Stimulated activated CD4-positive, alpha-beta T cell treated with anti-CD3 and anti-CD28 coated beads, Interleukin-4, amount 100 ng/mL, for 1 hour (primary cell): ENCODE measurements at regions not wholly inside any gene's neighbourhood (a gene's known extent, or its start where the extent isn't known, plus 50 kb on each side); places are given as distances from the start of the nearest gene placed in this dataset.

ENCODE experiments used
- DNase-seq: peaks from one replicate; pipeline ENCODE4 v3.0.0-alpha.2; 2020

DNA sequence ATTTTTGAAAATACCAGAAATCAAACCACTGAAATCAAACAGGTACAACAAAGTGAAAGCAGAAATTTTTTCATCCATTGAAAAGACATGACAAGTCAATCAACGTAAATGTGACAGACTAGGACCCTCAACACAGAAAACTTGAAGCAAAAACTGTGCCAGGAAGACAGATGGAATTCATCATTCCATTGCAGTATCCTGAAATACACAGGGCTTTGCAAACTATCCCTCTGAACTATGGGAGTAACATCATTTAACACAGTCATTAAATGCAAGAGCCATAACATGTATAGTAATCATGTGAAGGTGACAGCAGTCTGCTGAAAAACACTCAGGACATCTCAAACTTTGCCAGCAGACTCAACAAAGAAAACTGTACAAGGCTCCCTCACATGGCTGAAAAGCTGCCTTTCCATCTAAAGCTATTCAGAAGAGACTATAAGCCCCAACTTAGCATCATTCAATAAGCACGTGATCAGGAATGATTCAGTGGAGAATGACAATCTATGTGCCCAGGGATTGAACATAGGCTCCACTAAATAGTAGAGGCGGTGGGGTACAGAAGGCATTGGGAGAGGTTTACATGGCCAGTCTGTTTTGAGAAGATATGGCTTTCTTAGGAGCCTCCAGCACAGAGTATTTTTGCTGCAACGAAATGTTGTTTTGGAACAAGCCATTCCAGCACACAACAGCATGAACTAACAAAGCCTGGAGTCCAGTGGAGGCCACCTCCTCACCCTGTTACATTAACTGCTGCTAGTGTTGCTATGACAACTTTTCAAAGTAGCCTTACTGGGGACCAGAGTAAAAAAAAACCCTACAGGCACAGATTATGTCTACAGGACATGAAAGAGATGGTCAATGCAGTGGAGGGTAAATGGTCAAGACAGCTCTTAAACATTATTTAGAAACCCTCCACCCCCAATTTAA, 274.5 kb upstream of the NOCT start:
- DNase-seq = no peak

DNA sequence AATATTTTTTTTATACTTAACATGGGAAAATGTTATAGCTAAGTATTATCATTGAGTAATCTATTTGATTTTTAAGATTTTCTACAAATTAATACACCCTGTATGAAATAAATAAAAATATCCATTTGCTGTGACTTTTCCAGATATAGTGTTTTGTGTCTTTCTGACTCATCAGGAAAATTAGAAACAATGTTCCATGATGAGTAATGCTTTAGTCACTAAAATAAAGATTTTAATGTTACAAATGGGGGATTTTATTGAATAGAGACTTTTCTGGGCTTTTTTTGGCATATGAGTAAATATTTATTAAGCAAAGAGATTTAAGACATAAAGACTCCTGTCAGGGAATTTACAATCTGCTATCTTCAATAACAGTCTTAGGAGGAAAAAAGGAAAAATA, 279.2 kb upstream of the NOCT start:
- DNase-seq = no peak

DNA sequence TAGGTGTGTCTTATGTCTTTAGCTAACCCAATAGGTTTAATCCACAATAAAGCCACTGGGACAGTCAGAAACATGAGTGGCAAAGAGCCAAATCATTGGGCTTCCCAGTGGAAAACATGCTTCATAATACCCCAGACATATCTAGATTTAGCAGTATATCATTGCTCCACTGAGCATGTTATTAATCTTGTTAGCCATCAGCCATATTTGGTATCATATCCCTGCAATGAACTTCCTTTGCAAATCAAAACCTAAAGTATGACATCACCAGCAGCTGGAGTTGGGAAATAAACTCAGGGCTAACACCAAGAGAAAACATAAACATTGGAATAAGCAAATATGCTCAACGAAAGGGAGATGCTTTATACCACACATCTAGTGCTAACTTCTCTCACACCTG, 280.8 kb upstream of the NOCT start:
- DNase-seq = no peak

DNA sequence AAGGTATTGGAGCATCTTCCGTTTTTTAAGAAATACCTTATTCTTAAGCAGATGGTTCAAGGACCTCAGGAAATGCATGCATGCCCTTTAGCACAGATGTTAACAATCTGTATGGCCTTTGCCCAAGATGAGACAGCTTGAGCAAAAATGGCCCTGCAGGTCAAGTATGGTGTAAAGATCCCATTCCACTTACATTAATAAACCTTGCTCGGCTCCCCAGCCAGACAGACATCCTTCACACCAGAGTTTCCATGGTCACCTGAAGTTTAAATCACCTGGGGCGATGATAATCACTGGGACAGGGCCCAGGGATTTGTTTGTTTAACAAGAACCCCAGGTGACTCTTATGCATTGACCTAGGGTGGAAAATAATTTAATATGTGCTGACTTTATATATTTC, 287.0 kb upstream of the NOCT start:
- DNase-seq = no peak

DNA sequence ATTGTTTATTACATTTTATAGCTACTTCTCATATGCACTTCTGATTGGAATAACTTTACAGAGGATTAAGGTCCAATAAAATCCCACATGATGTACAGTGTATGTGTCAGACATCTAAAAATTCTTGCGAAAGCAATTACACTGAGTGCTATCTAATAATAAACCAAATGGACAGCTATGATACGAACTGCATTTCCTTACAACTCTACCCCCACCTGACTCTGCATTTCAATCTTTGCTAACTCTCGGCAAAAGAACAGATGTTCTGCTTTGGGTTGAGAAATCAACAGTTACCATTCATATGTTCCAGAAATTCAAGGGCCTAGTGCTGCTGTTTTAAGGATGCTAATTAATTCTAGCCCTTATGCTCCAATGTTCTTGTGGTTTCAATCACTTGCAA, 287.9 kb upstream of the NOCT start:
- no peak for DNase-seq

DNA sequence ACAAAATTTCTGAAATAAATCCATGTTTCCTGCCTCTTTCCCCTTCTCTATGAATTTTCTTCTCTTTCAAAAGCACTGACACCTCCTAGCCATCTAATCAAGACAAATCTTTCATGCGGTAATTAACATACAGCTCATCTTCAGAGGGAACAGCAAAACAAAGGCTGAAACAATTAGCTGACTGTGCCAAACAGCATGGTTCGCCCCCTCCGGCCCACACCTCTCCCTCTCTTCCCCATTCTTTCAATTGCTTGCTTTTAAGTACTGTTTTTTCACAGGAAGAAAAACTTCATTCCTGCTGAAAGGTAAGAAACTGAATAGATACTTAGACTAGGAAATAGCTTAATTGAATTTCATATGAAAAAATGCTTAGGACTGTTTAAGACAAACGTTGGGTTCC, 291.1 kb upstream of the NOCT start:
- DNase-seq = no peak

DNA sequence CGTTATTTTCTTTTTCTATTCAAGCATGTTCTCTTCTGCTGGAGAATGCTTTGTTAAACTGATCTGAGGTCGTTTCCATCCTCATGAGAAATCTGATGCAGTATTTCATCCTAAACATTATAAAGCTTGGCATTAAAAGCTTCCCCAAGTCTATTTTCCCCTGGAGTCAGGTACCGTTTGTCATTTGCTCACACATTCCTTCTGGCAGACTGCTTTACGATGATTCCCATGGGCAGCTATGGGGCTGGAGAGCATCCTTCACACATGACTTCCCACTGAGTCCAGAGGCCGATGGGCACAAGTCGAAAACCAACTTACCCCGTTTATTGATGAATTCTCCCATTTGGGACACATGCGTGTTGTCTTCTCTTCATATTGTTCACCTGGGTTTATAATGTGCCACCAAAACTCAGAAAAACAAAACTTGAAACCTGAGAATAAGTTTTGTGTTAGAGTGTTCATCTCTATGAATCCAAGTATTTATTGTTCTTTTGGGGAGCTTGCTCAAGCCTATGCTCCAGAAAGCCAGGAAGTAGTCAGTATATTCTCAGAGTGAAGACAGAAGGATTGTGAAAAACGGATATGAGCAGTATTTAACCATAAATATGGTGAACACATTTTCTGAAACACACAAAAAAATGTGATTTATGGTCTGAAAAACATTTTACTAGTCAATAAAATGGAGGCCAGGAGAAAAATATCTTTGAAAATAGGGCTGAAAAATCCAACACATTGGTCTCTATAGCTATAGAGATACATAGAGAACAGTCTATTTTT, 298.8 kb upstream of the NOCT start:
- no peak for DNase-seq

DNA sequence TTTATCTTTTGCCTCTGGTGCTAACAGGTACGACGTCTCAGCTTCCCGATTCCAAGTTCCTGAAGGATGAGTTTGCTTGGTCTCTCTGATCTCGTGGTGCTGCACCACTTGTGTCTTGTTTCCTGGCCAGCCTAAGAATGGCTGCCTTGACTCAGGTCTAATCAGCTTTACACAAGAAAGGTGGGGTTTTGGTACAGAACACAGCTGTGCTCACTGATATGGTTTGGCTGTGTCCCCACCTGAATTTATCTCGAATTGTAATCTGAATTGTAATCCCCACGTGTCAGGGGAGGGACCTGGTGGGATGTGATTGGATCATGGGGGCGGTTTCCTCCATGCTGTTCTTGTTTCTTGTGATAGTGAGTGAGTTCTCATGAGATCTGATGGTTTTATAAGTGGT, 305.3 kb upstream of the NOCT start:
- DNase-seq = no peak

DNA sequence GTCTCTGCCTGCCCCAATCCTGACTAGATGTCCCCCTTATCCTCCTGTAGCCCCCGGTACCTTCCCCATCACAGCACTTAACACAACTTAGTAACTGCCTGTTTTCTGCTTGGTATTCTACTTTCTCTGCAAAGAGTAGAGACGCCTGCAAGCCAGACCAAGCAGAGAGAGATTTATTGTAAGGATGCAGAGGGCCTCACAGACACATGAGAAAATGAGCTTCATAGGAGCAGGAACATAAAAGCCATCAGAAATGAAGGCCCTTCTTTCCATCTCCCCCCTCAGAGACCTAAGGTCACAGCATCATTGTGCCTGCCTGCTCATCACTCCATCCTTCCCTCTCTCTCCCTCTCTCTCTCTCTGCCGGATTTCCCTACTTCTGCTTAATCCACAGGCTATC, 305.7 kb upstream of the NOCT start:
- DNase-seq = no peak

DNA sequence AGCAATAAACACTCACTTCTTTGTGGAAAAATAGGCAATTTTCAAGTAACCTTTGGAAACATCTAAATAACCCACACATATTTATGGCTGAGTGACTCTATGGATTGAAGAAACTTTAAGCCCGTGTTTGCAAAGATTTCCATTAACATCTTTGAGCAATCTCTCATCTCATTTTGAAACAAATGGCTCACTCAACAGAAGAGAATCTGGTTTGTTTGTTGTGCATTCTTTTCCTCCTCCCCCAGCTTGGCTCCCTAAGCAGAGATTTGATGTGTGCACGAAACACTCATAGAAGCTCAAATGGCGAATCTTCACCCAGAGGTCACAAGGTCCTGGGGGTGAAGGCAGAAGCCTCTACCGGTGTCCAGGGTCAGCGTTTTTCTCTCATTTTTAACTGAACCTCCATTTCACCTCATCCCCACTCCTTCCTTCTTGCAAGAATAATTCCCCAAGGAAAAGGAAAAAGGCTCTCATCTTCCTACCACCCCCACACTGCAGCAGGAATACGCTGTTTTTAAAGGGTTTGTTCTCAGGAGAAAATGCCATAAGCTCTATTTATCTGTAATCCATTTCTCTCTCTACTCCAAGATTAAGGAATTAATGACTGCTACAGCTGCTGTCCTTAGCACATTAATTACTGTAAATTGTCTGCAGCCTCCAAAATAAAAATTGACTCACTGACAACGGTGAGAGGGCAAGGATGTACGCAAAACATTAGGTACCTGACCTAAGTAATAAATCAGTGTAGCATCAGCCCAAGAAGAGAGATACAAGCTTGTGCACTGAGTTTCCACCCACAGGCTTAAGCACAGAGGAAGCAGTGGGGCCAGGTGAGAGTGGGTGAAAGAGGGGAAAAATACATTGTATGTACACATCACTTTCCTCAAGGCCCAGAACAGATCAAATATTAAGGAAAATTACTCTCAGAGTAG, 307.6 kb upstream of the NOCT start:
- DNase-seq = no peak

DNA sequence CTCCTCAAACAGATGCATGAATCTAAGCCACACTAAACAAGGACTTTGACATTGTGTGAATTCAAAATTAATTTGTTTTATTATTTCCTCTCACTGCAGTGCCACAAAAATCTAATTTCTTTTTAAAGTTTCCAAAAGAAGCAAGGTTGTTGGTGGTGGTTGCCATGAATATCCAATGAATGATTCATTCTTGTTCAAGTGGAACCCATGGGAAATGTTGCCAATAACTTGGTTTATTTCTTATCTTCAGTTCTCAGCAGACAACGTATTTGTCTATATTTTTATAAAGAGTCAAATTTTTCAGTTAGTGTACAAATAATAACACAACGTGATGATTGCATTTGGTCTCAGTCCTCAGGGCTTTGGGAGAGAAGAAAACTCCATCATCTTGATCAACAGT, 309.4 kb upstream of the NOCT start:
- no peak for DNase-seq

DNA sequence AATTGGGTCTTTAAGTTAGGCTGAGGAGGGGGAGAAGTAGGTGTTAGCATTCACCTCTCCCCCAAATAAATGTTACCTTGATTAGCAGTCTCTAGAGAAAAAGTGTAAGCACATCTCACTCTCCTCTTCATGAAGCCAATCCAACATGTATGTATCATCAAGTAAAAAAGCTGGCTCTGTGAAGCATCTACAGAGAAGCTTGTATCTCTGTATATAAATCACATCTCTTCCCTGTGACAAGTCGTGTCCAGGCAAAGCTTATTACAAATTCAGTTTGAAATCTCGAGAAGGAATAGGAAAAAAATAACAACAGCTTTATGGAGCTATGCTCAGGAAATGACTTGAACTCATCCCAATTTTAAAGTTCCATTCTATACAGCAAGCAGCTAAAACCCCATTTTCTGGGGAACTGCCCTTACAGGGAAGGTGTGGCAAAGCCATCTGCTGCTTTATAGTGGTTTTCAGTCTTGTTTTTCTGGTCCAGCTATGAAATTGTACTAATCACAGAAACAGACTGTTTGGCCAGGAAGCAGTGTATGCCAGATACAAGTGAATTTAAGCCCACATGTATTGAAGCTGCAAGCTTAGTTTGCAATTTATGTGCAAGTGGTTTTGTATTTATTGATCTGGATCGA, 313.3 kb upstream of the NOCT start:
- DNase-seq = no peak

DNA sequence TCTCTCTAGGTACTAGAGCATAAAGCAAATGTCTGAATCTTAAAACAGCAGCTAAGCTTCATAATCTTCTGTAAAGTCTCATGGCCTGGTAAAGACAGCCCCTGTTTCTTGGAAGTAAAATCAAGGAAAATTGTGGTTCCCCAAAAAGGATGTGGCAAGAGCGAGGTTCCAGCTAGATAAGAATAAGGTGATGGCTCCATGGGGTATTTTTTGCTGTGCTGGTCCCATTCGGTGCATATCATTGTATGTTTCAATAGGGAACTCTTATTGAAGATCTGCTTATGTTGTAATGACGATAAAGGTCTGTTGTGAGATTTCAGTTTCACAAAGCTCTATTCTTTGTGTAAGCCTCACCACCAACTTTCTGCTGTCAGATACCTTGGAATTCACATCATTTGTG, 316.9 kb upstream of the NOCT start:
- no peak for DNase-seq

DNA sequence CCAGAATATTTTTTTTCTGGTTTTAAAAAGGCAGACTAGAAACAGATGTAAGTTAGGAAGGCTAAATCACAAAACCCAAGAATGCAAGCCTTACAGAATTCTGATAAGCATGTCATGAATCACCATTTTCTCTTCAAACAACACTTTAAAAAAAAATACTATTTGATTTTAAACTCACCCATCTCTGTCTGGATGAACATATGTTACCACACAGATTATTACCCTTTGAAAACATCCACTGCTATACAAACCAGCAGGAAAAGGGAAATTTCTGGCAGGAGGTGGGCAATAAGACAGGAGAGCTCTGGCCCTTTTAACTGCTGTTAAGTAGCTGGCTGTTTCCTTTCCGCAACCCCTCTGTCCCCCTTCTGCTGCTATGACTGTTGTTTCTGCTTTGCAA, 317.7 kb upstream of the NOCT start:
- DNase-seq = no peak

DNA sequence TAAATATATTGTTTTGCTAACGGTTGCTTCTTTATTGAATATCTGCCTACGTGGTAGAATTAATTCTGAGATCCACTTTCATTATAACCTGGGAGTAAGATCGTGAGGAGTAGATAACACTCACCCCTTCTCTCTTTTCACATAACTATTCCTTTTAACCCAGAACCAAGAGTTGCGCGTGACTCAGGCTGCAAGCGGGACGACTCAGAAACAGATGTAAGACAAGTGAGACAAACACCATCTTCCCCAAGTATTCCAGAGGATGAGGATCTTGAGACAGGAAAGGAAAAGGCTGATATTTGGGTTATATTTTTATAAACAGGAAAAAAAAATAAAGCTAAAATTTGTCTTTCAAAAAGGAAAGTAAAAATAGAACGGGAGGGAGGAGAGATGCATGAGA, 318.8 kb upstream of the NOCT start:
- DNase-seq = no peak

DNA sequence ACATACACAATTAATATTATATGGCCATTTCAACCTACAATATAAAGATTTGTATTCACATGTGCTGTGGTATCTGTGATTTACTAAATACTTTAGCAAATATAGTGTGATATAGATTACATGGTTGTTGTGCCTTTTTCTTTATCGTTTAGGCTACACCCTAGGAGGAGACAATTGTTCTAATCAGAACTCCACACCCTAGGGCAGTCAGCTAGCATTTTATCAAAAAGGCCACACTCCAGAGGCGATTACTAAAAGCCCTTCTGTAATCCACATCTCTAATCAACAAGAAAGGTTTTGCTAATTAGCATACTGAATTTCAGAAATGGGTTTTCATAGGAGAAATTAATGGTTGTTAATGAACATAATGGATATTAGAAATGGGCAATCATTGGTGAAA, 319.5 kb upstream of the NOCT start:
- no peak for DNase-seq

DNA sequence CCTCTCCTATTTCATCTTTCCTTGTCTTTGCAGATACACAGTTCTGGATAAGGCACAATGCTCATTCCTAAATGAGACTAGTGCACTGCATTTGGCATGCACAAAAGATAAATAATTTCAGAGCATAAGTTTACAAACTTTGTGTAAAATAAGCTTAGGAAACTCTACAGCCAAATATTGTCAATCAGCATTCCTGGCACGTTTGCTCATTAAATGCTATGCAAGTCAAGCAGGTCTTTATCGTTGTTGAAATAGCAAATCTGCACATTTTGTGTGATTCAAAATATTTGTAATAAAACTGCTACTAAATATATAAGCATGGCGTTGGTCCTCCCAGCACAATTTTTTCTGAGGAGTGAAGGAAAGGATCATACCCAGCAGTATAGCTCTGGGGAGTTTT, 322.1 kb upstream of the NOCT start:
- DNase-seq = no peak

DNA sequence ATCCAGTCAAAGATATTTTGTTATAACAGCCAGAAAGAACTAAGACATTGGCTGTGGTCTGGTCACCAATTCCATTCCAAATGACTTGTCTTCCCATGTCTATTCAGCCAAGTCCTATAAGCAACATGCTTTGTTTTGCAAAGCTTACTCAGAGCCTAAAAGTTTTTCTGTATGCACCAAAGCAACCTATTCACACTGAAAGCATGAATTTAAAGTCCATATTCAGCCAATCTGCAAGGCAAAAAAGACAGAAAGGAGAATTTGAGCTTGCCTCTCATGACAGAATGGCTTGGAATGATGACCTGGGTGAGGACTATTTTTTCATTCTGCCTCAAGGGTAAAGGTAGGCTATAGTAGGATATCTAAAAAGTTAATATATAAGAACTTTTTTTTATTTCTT, 323.2 kb upstream of the NOCT start:
- no peak for DNase-seq

DNA sequence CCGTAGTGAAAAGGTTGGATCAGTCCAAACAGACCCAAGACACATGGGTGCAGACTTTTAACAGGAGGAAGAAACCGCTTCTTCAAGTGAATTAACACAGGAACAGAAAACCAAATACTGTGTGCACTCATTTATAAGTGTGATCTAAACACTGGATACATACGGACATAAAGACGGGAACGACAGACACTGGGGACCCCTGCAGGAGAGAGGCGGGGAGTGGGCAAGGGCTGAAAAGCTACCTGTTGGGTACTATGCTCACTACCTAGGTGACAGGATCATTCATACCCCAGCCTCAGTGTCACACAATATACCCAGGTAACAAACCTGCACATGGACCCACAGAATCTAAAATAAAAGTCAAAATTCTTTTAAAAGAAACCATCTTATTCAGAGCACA, 326.0 kb upstream of the NOCT start:
- DNase-seq = no peak

DNA sequence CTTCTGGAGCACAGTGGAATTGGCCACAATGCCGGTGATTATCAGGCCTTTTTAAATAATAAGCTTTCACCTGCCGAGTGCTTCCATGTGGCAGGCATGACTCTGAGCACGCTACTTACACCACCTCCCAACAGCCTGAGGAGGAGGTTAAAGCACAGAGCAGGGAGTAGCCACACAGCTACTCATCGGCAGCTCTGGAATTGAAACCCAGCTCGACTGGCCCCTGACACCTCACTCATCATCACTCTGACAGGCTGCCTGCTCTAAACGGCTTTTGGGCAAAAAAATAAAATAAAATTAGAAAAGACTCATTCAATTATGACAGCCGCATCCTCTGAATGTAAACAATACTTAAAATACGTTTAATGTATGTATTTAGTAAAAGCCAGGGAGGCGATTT, 326.4 kb upstream of the NOCT start:
- DNase-seq = no peak

DNA sequence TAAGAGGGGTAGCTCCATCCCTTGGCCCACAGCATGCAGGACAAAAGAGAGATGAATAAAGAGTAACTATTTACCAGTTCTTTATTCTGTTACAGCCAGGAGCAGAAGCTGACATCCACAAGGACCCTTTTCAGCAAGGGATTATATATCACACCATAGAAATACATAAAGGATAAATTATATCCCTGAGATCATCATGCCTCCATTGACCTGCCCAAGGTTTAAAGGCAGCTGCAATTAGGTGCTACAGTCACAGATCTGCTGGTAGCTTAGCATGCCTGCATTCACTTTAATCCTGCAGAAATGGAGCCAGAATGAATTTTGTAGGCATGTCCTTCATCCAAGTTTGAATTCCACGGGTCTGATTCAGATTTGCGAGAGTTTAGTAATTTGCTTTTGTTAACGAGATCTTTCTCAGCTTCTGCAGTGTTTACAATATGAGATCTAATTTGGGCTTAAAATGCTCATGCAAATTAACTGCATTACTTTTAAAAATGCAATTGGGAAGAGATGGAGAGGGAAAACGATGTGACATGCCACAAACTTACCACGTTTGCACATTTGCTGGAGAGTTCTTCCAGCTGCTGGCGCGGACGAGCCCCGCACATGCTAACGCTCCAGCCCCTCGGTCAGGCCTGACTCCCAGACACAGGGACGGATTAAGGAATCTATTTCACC, 327.0 kb upstream of the NOCT start:
- DNase-seq = no peak
